ENCODE measurements at regions not wholly inside any gene's neighbourhood (a gene's known extent, or its start where the extent isn't known, plus 50 kb on each side); places are given as distances from the start of the nearest gene placed in this dataset.

GRCh38 chr19:32201636-32202051, 143.8 kb upstream of the ZNF507 start:
- H4K20me1 ChIP-seq (ENCODE audit: insufficient read depth) = no peaks in the 10 kb centered on the region
- CTCF ChIA-PET = interaction anchor here (0.8 to 2.1 kb wide), 2 partner anchors 23 kb away, joined by 4 to 9 read pairs; no protein-coding TSS in a partner anchor
- H2AFZ ChIP-seq (ENCODE audit: low read depth) = no peak overlapping the region
- H3K27me3 ChIP-seq (ENCODE audit: insufficient read depth) = no peaks in the 10 kb centered on the region
- H3K27ac ChIP-seq (ENCODE audit: low read depth in 2 of 2, low read length in 1 of 2) = no peak overlapping the region
- H3K9me3 ChIP-seq = no peaks in the 10 kb centered on the region
- TF ChIP-seq RCOR1 (IDR thresholded peaks at IDR 0.05; ENCODE audit: low read length) (no peak), USF1 (IDR thresholded peaks at IDR 0.05; ENCODE audit: borderline replicate concordance, low read depth) (no peak), MEF2A (IDR thresholded peaks at IDR 0.05; ENCODE audit: borderline replicate concordance, low read depth) (no peak), REST (IDR thresholded peaks at IDR 0.05; ENCODE audit: low read depth, low read length) (no peak), USF2 (IDR thresholded peaks at IDR 0.05; ENCODE audit: borderline replicate concordance, low read depth, low read length) (no peak), GATA2 (CRISPR knock-in tag; IDR thresholded peaks at IDR 0.05) (no peak), FOXJ3 (CRISPR knock-in tag; IDR thresholded peaks at IDR 0.05) (no peak), TAF1 (IDR thresholded peaks at IDR 0.05; ENCODE audit: borderline replicate concordance, low read depth, low read length) (no peak)
- H3K4me2 ChIP-seq = no peak overlapping the region
- no peaks in the 10 kb centered on the region for H3K79me2 ChIP-seq (ENCODE audit: insufficient read depth)
- H3K9ac ChIP-seq = no peak overlapping the region
- no peak for DNase-seq
- no peaks in the 10 kb centered on the region for H3K36me3 ChIP-seq (replicated peaks in 1 of 2; ENCODE audit: control insufficient read depth in 1 of 2, insufficient read depth in 2 of 2, low read length in 1 of 2)
- H3K4me3 ChIP-seq (ENCODE audit: low read depth in 2 of 2, low read length in 1 of 2) = no peak overlapping the region
- 37% methylated on average over 15 of the region's 15 CpGs for WGBS (ENCODE audit: low lambda C conversion rate)
- H3K4me1 ChIP-seq (ENCODE audit: control insufficient read depth in 1 of 2, insufficient read depth in 2 of 2, low read depth in 1 of 2, low read length in 1 of 2) = peaks cover 0 to 7% of the 10 kb centered on the region in 2 experiments; a peak in 1 of 4 replicates
- POLR2A ChIA-PET = no interaction called here
- H3K9me2 ChIP-seq = no peaks in the 10 kb centered on the region
- H3F3A ChIP-seq (replicated peaks; ENCODE audit: insufficient read depth) = no peaks in the 10 kb centered on the region

- no peak overlapping the region for H3K9ac ChIP-seq
- no peaks in the 10 kb centered on the region for H3F3A ChIP-seq (replicated peaks; ENCODE audit: insufficient read depth)
- H3K9me2 ChIP-seq = no peaks in the 10 kb centered on the region
- no peaks in the 10 kb centered on the region for H3K79me2 ChIP-seq (ENCODE audit: insufficient read depth)
- H3K36me3 ChIP-seq (replicated peaks in 1 of 2; ENCODE audit: control insufficient read depth in 1 of 2, insufficient read depth in 2 of 2, low read length in 1 of 2) = no peaks in the 10 kb centered on the region
- CTCF ChIA-PET = interaction anchor here (0.6 to 0.8 kb wide), 2 partner anchors 22 to 28 kb away, joined by 3 to 4 read pairs; no protein-coding TSS in a partner anchor
- no peak overlapping the region for H3K4me2 ChIP-seq
- TF ChIP-seq SMC3 (IDR thresholded peaks at IDR 0.05; ENCODE audit: low read depth, low read length) = no peak
- no peak for TF ChIP-seq REST (IDR thresholded peaks at IDR 0.05; ENCODE audit: low read depth, low read length)
- no peak for TF ChIP-seq YY1 (IDR thresholded peaks at IDR 0.05; ENCODE audit: low read depth)
- no peak for TF ChIP-seq PBX3 (IDR thresholded peaks at IDR 0.05)
- TF ChIP-seq GATA2 (CRISPR knock-in tag; IDR thresholded peaks at IDR 0.05) = no peak
- TF ChIP-seq RXRA (IDR thresholded peaks at IDR 0.05; ENCODE audit: borderline replicate concordance, low read depth) = no peak
- TF ChIP-seq CHD2 (IDR thresholded peaks at IDR 0.05; ENCODE audit: low read length, partially characterized antibody) = no peak
- TF ChIP-seq NRF1 (IDR thresholded peaks at IDR 0.05; ENCODE audit: low read depth, low read length) = no peak
- H4K20me1 ChIP-seq (ENCODE audit: insufficient read depth) = no peaks in the 10 kb centered on the region
- H3K4me1 ChIP-seq (ENCODE audit: control insufficient read depth in 1 of 2, insufficient read depth in 2 of 2, low read depth in 1 of 2, low read length in 1 of 2) = peaks cover 0 to 7% of the 10 kb centered on the region in 2 experiments; a peak in 1 of 4 replicates
- H3K4me3 ChIP-seq (ENCODE audit: low read depth in 2 of 2, low read length in 1 of 2) = no peak overlapping the region
- POLR2A ChIA-PET = no interaction called here
- WGBS (ENCODE audit: low lambda C conversion rate) = 44% methylated on average over 2 of the region's 5 CpGs
- H3K27ac ChIP-seq (ENCODE audit: low read depth in 2 of 2, low read length in 1 of 2) = no peak overlapping the region
- H3K9me3 ChIP-seq = no peaks in the 10 kb centered on the region
- H2AFZ ChIP-seq (ENCODE audit: low read depth) = no peak overlapping the region
- DNase-seq = no peak
- H3K27me3 ChIP-seq (ENCODE audit: insufficient read depth) = no peaks in the 10 kb centered on the region
Measured at GRCh38 chr19:32202244-32202643, 143.2 kb upstream of the ZNF507 start.

All from SK-N-SH (cell line).